Mononuclear cell (primary cell): ENCODE measurements at regions not wholly inside any gene's neighbourhood (a gene's known extent, or its start where the extent isn't known, plus 50 kb on each side); places are given as distances from the start of the nearest gene placed in this dataset.

Experiments
- H3K27me3 ChIP-seq: 2 replicates; pipeline ENCODE4 v1.6.0; 2011; ENCODE audit warnings: low read length, control low read depth; ENCODE audit not compliant: insufficient read depth
- H3K4me1 ChIP-seq: 2 replicates; pipeline ENCODE4 v1.5.1; 2011; ENCODE audit warnings: mild to moderate bottlenecking, low read length, control low read depth; ENCODE audit not compliant: insufficient read depth
- H3K4me3 ChIP-seq: 2 replicates; pipeline ENCODE4 v1.5.1; 2011; ENCODE audit warnings: mild to moderate bottlenecking, low read length, moderate library complexity
- H3K9me3 ChIP-seq: 2 replicates; pipeline ENCODE4 v1.5.1; 2011; ENCODE audit warnings: low read depth, mild to moderate bottlenecking, control low read depth, low read length

- H3K27me3 ChIP-seq = no peaks in the 10 kb centered on the region
- H3K4me1 ChIP-seq = no peaks in the 10 kb centered on the region
- H3K4me3 ChIP-seq = no peak overlapping the region
- no peaks in the 10 kb centered on the region for H3K9me3 ChIP-seq
These were observed 169.5 kb upstream of the STARD13 start for GRCh38 chr13:33454844-33455705.

GRCh38 chr13:33459702-33460101 is 174.1 kb upstream of the STARD13 start:
- no peak overlapping the region for H3K4me3 ChIP-seq

GRCh38 chr13:33462109-33462508 is 176.6 kb upstream of the STARD13 start:
- no peak overlapping the region for H3K4me3 ChIP-seq
- no peaks in the 10 kb centered on the region for H3K27me3 ChIP-seq
- H3K4me1 ChIP-seq = no peaks in the 10 kb centered on the region
- no peaks in the 10 kb centered on the region for H3K9me3 ChIP-seq

More at GRCh38 chr13:33459702-33460101, 174.1 kb upstream of the STARD13 start:
- Histone ChIP-seq H3K9me3 (no peaks in the 10 kb centered on the region), H3K27me3 (no peaks in the 10 kb centered on the region), H3K4me1 (no peaks in the 10 kb centered on the region)

GRCh38 chr13:33464345-33464744 is 178.8 kb upstream of the STARD13 start:
- Histone ChIP-seq H3K4me3 (no peak overlapping the region), H3K4me1 (no peaks in the 10 kb centered on the region), H3K9me3 (no peaks in the 10 kb centered on the region), H3K27me3 (no peaks in the 10 kb centered on the region)

- no peak overlapping the region for H3K4me3 ChIP-seq
- no peaks in the 10 kb centered on the region for H3K9me3 ChIP-seq
- H3K4me1 ChIP-seq = no peaks in the 10 kb centered on the region
- no peaks in the 10 kb centered on the region for H3K27me3 ChIP-seq
These were observed 180.7 kb upstream of the STARD13 start for GRCh38 chr13:33466262-33466661.

- Histone ChIP-seq H3K4me3 (no peak overlapping the region), H3K4me1 (no peaks in the 10 kb centered on the region)
These were observed 182.0 kb upstream of the STARD13 start for GRCh38 chr13:33467556-33467955.

GRCh38 chr13:33471204-33471603 is 185.6 kb upstream of the STARD13 start:
- no peaks in the 10 kb centered on the region for H3K27me3 ChIP-seq
- H3K4me3 ChIP-seq = no peak overlapping the region
- no peaks in the 10 kb centered on the region for H3K4me1 ChIP-seq
- H3K9me3 ChIP-seq = no peaks in the 10 kb centered on the region

More at GRCh38 chr13:33467556-33467955, 182.0 kb upstream of the STARD13 start:
- Histone ChIP-seq H3K9me3 (no peaks in the 10 kb centered on the region), H3K27me3 (no peaks in the 10 kb centered on the region)

- H3K9me3 ChIP-seq = peaks cover 8% of the 10 kb centered on the region
- H3K27me3 ChIP-seq = no peaks in the 10 kb centered on the region
- no peaks in the 10 kb centered on the region for H3K4me1 ChIP-seq
- no peak overlapping the region for H3K4me3 ChIP-seq
These were observed 186.9 kb upstream of the STARD13 start for GRCh38 chr13:33472446-33472845.

- H3K27me3 ChIP-seq = no peaks in the 10 kb centered on the region
- peaks cover 17% of the 10 kb centered on the region for H3K9me3 ChIP-seq
- H3K4me1 ChIP-seq = no peaks in the 10 kb centered on the region
- no peak overlapping the region for H3K4me3 ChIP-seq
These were observed 193.6 kb upstream of the STARD13 start for GRCh38 chr13:33479105-33479504.

- no peaks in the 10 kb centered on the region for H3K27me3 ChIP-seq
- no peak overlapping the region for H3K4me3 ChIP-seq
- H3K4me1 ChIP-seq = no peaks in the 10 kb centered on the region
- peaks cover 23% of the 10 kb centered on the region for H3K9me3 ChIP-seq
These were observed 195.0 kb upstream of the STARD13 start for GRCh38 chr13:33480561-33480960.

GRCh38 chr13:33483471-33483870 is 197.9 kb upstream of the STARD13 start:
- Histone ChIP-seq H3K27me3 (no peaks in the 10 kb centered on the region), H3K9me3 (peaks cover 6% of the 10 kb centered on the region), H3K4me1 (no peaks in the 10 kb centered on the region), H3K4me3 (no peak overlapping the region)

GRCh38 chr13:33485247-33485646 is 199.7 kb upstream of the STARD13 start:
- Histone ChIP-seq H3K9me3 (peaks cover 6% of the 10 kb centered on the region), H3K27me3 (no peaks in the 10 kb centered on the region), H3K4me3 (no peak overlapping the region), H3K4me1 (no peaks in the 10 kb centered on the region)

GRCh38 chr13:33487575-33488243 is 202.2 kb upstream of the STARD13 start:
- Histone ChIP-seq H3K27me3 (no peaks in the 10 kb centered on the region), H3K4me1 (no peaks in the 10 kb centered on the region), H3K4me3 (no peak overlapping the region), H3K9me3 (peaks cover 6% of the 10 kb centered on the region)

- Histone ChIP-seq H3K4me1 (no peaks in the 10 kb centered on the region), H3K27me3 (no peaks in the 10 kb centered on the region), H3K4me3 (no peak overlapping the region), H3K9me3 (peaks cover 3% of the 10 kb centered on the region)
These were observed 204.0 kb upstream of the STARD13 start for GRCh38 chr13:33489563-33489962.

- Histone ChIP-seq H3K9me3 (no peaks in the 10 kb centered on the region), H3K4me3 (no peak overlapping the region), H3K4me1 (no peaks in the 10 kb centered on the region), H3K27me3 (no peaks in the 10 kb centered on the region)
These were observed 205.1 kb upstream of the STARD13 start for GRCh38 chr13:33490461-33491327.
